SK-N-MC (cell line): ENCODE measurements at regions not wholly inside any gene's neighbourhood (a gene's known extent, or its start where the extent isn't known, plus 50 kb on each side); places are given as distances from the start of the nearest gene placed in this dataset.

Experiments
- EZH2 ChIP-seq: fragments of 200-600 bp; sonication (generic); IDR thresholded peaks from one replicate; pipeline ENCODE4 v1.6.1; 2017; ENCODE audit warnings: antibody characterized with exemption
- FOXP2 ChIP-seq: optimal IDR thresholded peaks from 2 replicates; pipeline ENCODE3; 2011; ENCODE audit warnings: mild to moderate bottlenecking, moderate library complexity; ENCODE audit not compliant: insufficient read depth; ENCODE audit errors: extremely low read length, control extremely low read depth
- POLR2AphosphoS5 ChIP-seq: IDR thresholded peaks from 2 replicates; pipeline ENCODE4 v1.6.1; 2012; ENCODE audit warnings: mild to moderate bottlenecking, low read depth, low read length, borderline replicate concordance

DNA sequence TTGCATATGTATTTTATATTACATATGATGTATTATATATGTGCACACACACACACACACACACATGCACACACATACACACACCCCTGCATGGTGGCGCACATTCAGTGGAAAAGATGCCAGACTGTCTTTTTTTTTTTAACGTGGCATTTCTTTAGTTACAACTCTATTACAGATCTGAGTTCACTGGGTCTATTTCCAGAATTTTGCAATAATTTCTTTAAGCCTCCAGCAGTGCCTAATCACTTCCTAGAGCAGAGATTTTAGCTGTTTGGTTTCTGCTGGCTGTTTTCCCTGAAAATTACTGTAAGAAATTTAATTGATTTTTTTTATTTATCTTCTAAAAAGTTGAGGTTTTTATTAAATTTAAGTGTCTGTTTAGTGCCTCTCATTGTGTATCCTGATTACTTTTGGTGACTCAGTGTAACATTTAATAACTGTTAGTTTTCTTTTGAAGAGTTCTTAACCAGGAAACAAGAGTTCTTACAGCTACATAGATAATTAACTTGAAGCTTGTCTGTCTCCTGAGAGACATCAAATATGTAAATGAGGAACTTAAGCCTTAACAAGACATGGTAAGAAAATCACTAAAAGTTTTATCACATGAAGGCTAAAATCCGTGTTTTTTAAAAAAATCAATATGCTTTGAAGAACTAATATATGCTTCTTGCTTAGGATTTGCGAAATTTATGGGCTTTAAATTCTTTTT is 232.0 kb downstream of the MDFIC start:
- TF ChIP-seq EZH2 (no peak), POLR2AphosphoS5 (no peak), FOXP2 (no peak)
